Thoracic aorta (tissue), 2 donors: ENCODE measurements at regions not wholly inside any gene's neighbourhood (a gene's known extent, or its start where the extent isn't known, plus 50 kb on each side); places are given as distances from the start of the nearest gene placed in this dataset.

ENCODE experiments used
- ATAC-seq: fragments of 150-250 bp; one replicate; pipeline ENCODE4 v1.8.0; 2017; ENCODE audit warnings: low read depth; ENCODE audit not compliant: insufficient number of reproducible peaks, low FRiP score
- DNase-seq: peaks from one replicate; pipeline ENCODE4 v3.0.0-alpha.2; 2020; ENCODE audit warnings: low spot score
- H3K27ac ChIP-seq, 2 donors: fragments of 200-600 bp; sonication (generic); 1 replicate in 1 of 2; 2 replicates in 1 of 2; pipeline ENCODE4 v1.5.1; 2016; ENCODE audit warnings: mild to moderate bottlenecking in 2 of 2, moderate library complexity in 2 of 2
- H3K27me3 ChIP-seq: fragments of 200-600 bp; sonication (generic); replicated peaks from 2 replicates; pipeline ENCODE4 v1.6.0; 2016; ENCODE audit warnings: mild to moderate bottlenecking; ENCODE audit not compliant: insufficient read depth
- H3K36me3 ChIP-seq: fragments of 200-600 bp; sonication (generic); one replicate; pipeline ENCODE4 v1.5.1; 2016
- H3K4me1 ChIP-seq, 2 donors: fragments of 200-600 bp; sonication (generic); 1 replicate in 1 of 2; 2 replicates in 1 of 2; pipeline versions ENCODE4 v1.5.1 to v1.6.0; 2016; ENCODE audit warnings: low read depth in 2 of 2, mild to moderate bottlenecking in 1 of 2; ENCODE audit not compliant: control insufficient read depth in 1 of 2
- H3K4me3 ChIP-seq: fragments of 200-600 bp; sonication (generic); 2 replicates; pipeline ENCODE4 v1.5.1; 2016; ENCODE audit warnings: mild to moderate bottlenecking
- H3K9me3 ChIP-seq: fragments of 200-600 bp; sonication (generic); 2 replicates; pipeline ENCODE4 v1.5.1; 2016
- CTCF ChIP-seq: fragments of 200-600 bp; sonication (generic); IDR thresholded peaks from one replicate; pipeline ENCODE4 v1.5.1; 2019; ENCODE audit warnings: antibody characterized with exemption

- Histone ChIP-seq H3K4me3 (no peak overlapping the region), H3K4me1 (no peaks in the 10 kb centered on the region), H3K27ac (no peak overlapping the region), H3K36me3 (no peaks in the 10 kb centered on the region), H3K27me3 (no peaks in the 10 kb centered on the region), H3K9me3 (no peaks in the 10 kb centered on the region)
- ATAC-seq (no peak), DNase-seq (no peak)
- no peak for TF ChIP-seq CTCF
Observed at GRCh38 chr5:159639590-159639989, 276.7 kb upstream of the ADRA1B start.

- H3K36me3 ChIP-seq, result no peaks in the 10 kb centered on the region
- no peak for DNase-seq
- no peaks in the 10 kb centered on the region for H3K27me3 ChIP-seq
- no peak for TF ChIP-seq CTCF
- no peak overlapping the region for H3K27ac ChIP-seq
- no peak for ATAC-seq
- no peak overlapping the region for H3K4me3 ChIP-seq
- H3K9me3 ChIP-seq, result no peaks in the 10 kb centered on the region
- H3K4me1 ChIP-seq, result no peaks in the 10 kb centered on the region
Observed at GRCh38 chr5:159640446-159640845, 275.8 kb upstream of the ADRA1B start.

GRCh38 chr5:159640921-159641320 is 275.4 kb upstream of the ADRA1B start:
- Histone ChIP-seq H3K4me3 (no peak overlapping the region), H3K9me3 (no peaks in the 10 kb centered on the region), H3K27me3 (no peaks in the 10 kb centered on the region), H3K4me1 (no peaks in the 10 kb centered on the region), H3K36me3 (no peaks in the 10 kb centered on the region), H3K27ac (no peak overlapping the region)
- DNase-seq, result no peak
- ATAC-seq, result no peak
- TF ChIP-seq CTCF, result no peak

- DNase-seq (no peak), ATAC-seq (no peak)
- H3K4me3 ChIP-seq, result no peak overlapping the region
- no peaks in the 10 kb centered on the region for H3K36me3 ChIP-seq
- TF ChIP-seq CTCF, result no peak
- H3K27me3 ChIP-seq, result no peaks in the 10 kb centered on the region
- no peaks in the 10 kb centered on the region for H3K9me3 ChIP-seq
- H3K27ac ChIP-seq, result no peak overlapping the region
- no peaks in the 10 kb centered on the region for H3K4me1 ChIP-seq
Observed at GRCh38 chr5:159641371-159642039, 274.8 kb upstream of the ADRA1B start.

- H3K4me3 ChIP-seq, result no peak overlapping the region
- H3K36me3 ChIP-seq, result no peaks in the 10 kb centered on the region
- TF ChIP-seq CTCF, result no peak
- ATAC-seq (no peak), DNase-seq (no peak)
- H3K4me1 ChIP-seq, result no peaks in the 10 kb centered on the region
- H3K9me3 ChIP-seq, result no peaks in the 10 kb centered on the region
- no peak overlapping the region for H3K27ac ChIP-seq
- H3K27me3 ChIP-seq, result no peaks in the 10 kb centered on the region
Observed at GRCh38 chr5:159642379-159642778, 273.9 kb upstream of the ADRA1B start.
